Keratinocyte (primary cell): ENCODE measurements at regions not wholly inside any gene's neighbourhood (a gene's known extent, or its start where the extent isn't known, plus 50 kb on each side); places are given as distances from the start of the nearest gene placed in this dataset.
"Not testable (repeated sequence)": the region's sequence is repeated elsewhere in the genome, so short reads cannot be mapped to it uniquely, and the experiment has no call there.

Experiments
- DNase-seq: peaks from one replicate; pipeline ENCODE4 v3.0.0-alpha.2; 2011; ENCODE audit warnings: low read depth, missing footprints, low spot score
- FAIRE-seq: peaks from 2 replicates; lab custom pipeline; 2011; peaks lifted over from hg19 to GRCh38; lab: Jason Lieb, UNC
- H2AFZ ChIP-seq: 2 replicates; pipeline ENCODE4 v1.6.0; 2012; ENCODE audit warnings: low read length, control low read depth, inconsistent platforms; ENCODE audit not compliant: control insufficient read depth
- H3K27ac ChIP-seq: 2 replicates; pipeline ENCODE4 v1.5.1; 2011; ENCODE audit warnings: low read length; ENCODE audit not compliant: control insufficient read depth, insufficient read depth
- H3K27me3 ChIP-seq: 3 replicates; pipeline ENCODE4 v1.6.0; 2011; ENCODE audit warnings: low read length; ENCODE audit not compliant: control insufficient read depth, insufficient read depth; ENCODE audit errors: extremely low read depth
- H3K36me3 ChIP-seq, 2 experiments: 2 replicates in 1 of 2; 3 replicates in 1 of 2; pipeline ENCODE4 v1.5.1; 2011; ENCODE audit warnings: low read length in 2 of 2, mild to moderate bottlenecking in 1 of 2; ENCODE audit not compliant: control insufficient read depth in 2 of 2, insufficient read depth in 2 of 2; ENCODE audit errors: extremely low read depth in 1 of 2
- H3K4me1 ChIP-seq: 3 replicates; pipeline ENCODE4 v1.5.1; 2011; ENCODE audit warnings: low read length; ENCODE audit not compliant: control insufficient read depth, insufficient read depth; ENCODE audit errors: extremely low read depth
- H3K4me2 ChIP-seq: 3 replicates; pipeline ENCODE4 v1.6.0; 2011; ENCODE audit warnings: low read depth, low read length; ENCODE audit not compliant: control insufficient read depth, insufficient read depth; ENCODE audit errors: extremely low read depth
- H3K4me3 ChIP-seq, 3 experiments: fragments of 200-600 bp in 1 of 3; sonication (generic) in 1 of 3; 2 replicates in 2 of 3; 3 replicates in 1 of 3; pipeline ENCODE4 v1.5.1; 2011 to 2016; ENCODE audit warnings: low read length in 3 of 3, mild to moderate bottlenecking in 3 of 3, control low read depth in 2 of 3, inconsistent platforms in 1 of 3, low read depth in 1 of 3, mixed read lengths in 1 of 3, mixed run types in 1 of 3, moderate library complexity in 1 of 3; ENCODE audit not compliant: control insufficient read depth in 2 of 3, insufficient read depth in 2 of 3; ENCODE audit errors: extremely low read depth in 1 of 3
- H3K79me2 ChIP-seq: 2 replicates; pipeline ENCODE4 v1.6.0; 2012; ENCODE audit warnings: low read length; ENCODE audit not compliant: control insufficient read depth, insufficient read depth
- H3K9ac ChIP-seq: 3 replicates; pipeline ENCODE4 v1.6.0; 2011; ENCODE audit warnings: low read length; ENCODE audit not compliant: control insufficient read depth, insufficient read depth; ENCODE audit errors: extremely low read depth
- H3K9me1 ChIP-seq: 3 replicates; pipeline ENCODE4 v1.6.0; 2011; ENCODE audit warnings: low read length; ENCODE audit not compliant: control insufficient read depth, insufficient read depth; ENCODE audit errors: extremely low read depth
- H3K9me3 ChIP-seq: 2 replicates; pipeline ENCODE4 v1.5.1; 2012; ENCODE audit warnings: low read depth, low read length; ENCODE audit not compliant: control insufficient read depth
- H4K20me1 ChIP-seq: 3 replicates; pipeline ENCODE4 v1.6.0; 2011; ENCODE audit warnings: low read length; ENCODE audit not compliant: control insufficient read depth, insufficient read depth; ENCODE audit errors: extremely low read depth
- CTCF ChIP-seq, 3 experiments: IDR thresholded peaks in 1 of 3; conservative IDR thresholded peaks in 1 of 3; optimal IDR thresholded peaks in 1 of 3; 2 replicates in 2 of 3; 3 replicates in 1 of 3; pipeline versions ENCODE3 to v1.5.1; 2011; ENCODE audit warnings: low read length in 3 of 3, mild to moderate bottlenecking in 3 of 3, moderate library complexity in 2 of 3, control low read depth in 1 of 3, inconsistent platforms in 1 of 3; ENCODE audit not compliant: insufficient read depth in 2 of 3; ENCODE audit errors: extremely low read depth in 1 of 3
- EZH2 ChIP-seq: IDR thresholded peaks from one replicate; pipeline ENCODE4 v1.6.1; 2012; ENCODE audit warnings: inconsistent platforms, mild to moderate bottlenecking, low read length, moderate library complexity
- dilution Hi-C: fragments of 300-500 bp; cut with MboI; formaldehyde crosslinking; loops from one replicate; pipeline ENCODE4 v1.7.0; 2020; ENCODE audit warnings: low sequenced_read_pairs; ENCODE audit not compliant: extremely low pct_ligation_motif_present

- Histone ChIP-seq H3K4me1 (no peaks in the 10 kb centered on the region), H4K20me1 (no peaks in the 10 kb centered on the region), H3K4me3 (no peak overlapping the region), H3K4me2 (no peak overlapping the region), H3K9me3 (no peaks in the 10 kb centered on the region), H3K36me3 (no peaks in the 10 kb centered on the region), H3K9me1 (no peaks in the 10 kb centered on the region), H2AFZ (no peak overlapping the region), H3K9ac (no peak overlapping the region), H3K27me3 (peaks cover 11% of the 10 kb centered on the region), H3K79me2 (no peaks in the 10 kb centered on the region), H3K27ac (no peak overlapping the region)
- FAIRE-seq (no peak), DNase-seq (no peak)
- TF ChIP-seq CTCF (optimal IDR thresholded peaks at IDR 0.05 in 1 of 3, IDR thresholded peaks at IDR 0.05 in 1 of 3, conservative IDR thresholded peaks at IDR 0.05 in 1 of 3; ENCODE audit: extremely low read depth in 1 of 3, insufficient read depth in 2 of 3, low read length in 3 of 3) (no peak), EZH2 (no peak)
- dilution Hi-C loops: no loop called here
Observed at GRCh38 chr5:38135486-38136039, 122.8 kb upstream of the EGFLAM start.

GRCh38 chr5:38134810-38135209, 123.5 kb upstream of the EGFLAM start:
- H3K9me3 ChIP-seq: no peaks in the 10 kb centered on the region
- H3K4me3 ChIP-seq: no peak overlapping the region
- DNase-seq (no peak), FAIRE-seq (no peak)
- H3K79me2 ChIP-seq: no peaks in the 10 kb centered on the region
- dilution Hi-C loops: no loop called here
- H3K4me2 ChIP-seq: no peak overlapping the region
- no peaks in the 10 kb centered on the region for H3K9me1 ChIP-seq
- no peak overlapping the region for H2AFZ ChIP-seq
- H3K27ac ChIP-seq: no peak overlapping the region
- TF ChIP-seq EZH2 (no peak), CTCF (optimal IDR thresholded peaks at IDR 0.05 in 1 of 3, IDR thresholded peaks at IDR 0.05 in 1 of 3, conservative IDR thresholded peaks at IDR 0.05 in 1 of 3; ENCODE audit: extremely low read depth in 1 of 3, insufficient read depth in 2 of 3, low read length in 3 of 3) (no peak)
- peaks cover 11% of the 10 kb centered on the region for H3K27me3 ChIP-seq
- H3K4me1 ChIP-seq: no peaks in the 10 kb centered on the region
- H3K9ac ChIP-seq: no peak overlapping the region
- no peaks in the 10 kb centered on the region for H4K20me1 ChIP-seq
- H3K36me3 ChIP-seq: no peaks in the 10 kb centered on the region

GRCh38 chr5:38134294-38134693, 124.1 kb upstream of the EGFLAM start:
- H3K9me3 ChIP-seq, H3K4me1 ChIP-seq, dilution Hi-C loops, H3K4me3 ChIP-seq, FAIRE-seq, DNase-seq, H3K36me3 ChIP-seq, H2AFZ ChIP-seq, H3K9ac ChIP-seq, H3K79me2 ChIP-seq, H3K9me1 ChIP-seq, H3K27ac ChIP-seq, H3K4me2 ChIP-seq, H4K20me1 ChIP-seq: not testable (repeated sequence)
- H3K27me3 ChIP-seq: peaks cover 11% of the 10 kb centered on the region
